ENCODE measurements at regions not wholly inside any gene's neighbourhood (a gene's known extent, or its start where the extent isn't known, plus 50 kb on each side); places are given as distances from the start of the nearest gene placed in this dataset.

- H3K9ac ChIP-seq (ENCODE audit: low read length), result no peak overlapping the region
Observed at GRCh38 chr11:101188173-101188572, 58.6 kb upstream of the PGR start.

GRCh38 chr11:101187748-101188147 lies 58.1 kb upstream of the PGR start:
- TF ChIP-seq CTCF (IDR thresholded peaks at IDR 0.05; ENCODE audit: low read length) (no peak), EZH2 (IDR thresholded peaks at IDR 0.05; ENCODE audit: borderline replicate concordance, low read length) (no peak)
- Histone ChIP-seq H3K27ac (ENCODE audit: low read depth, low read length, poor library complexity, severe bottlenecking) (no peak overlapping the region), H3K9me3 (ENCODE audit: low read length) (no peaks in the 10 kb centered on the region)

More at GRCh38 chr11:101188173-101188572, 58.6 kb upstream of the PGR start:
- no peaks in the 10 kb centered on the region for H3K9me2 ChIP-seq (ENCODE audit: low read depth, low read length)
- no peaks in the 10 kb centered on the region for H3K27me3 ChIP-seq (ENCODE audit: insufficient read depth, low read length)
- H3K9me3 ChIP-seq (ENCODE audit: low read length), result no peaks in the 10 kb centered on the region
- no peaks in the 10 kb centered on the region for H3K36me3 ChIP-seq (ENCODE audit: insufficient read depth, low read length)
- no peak overlapping the region for H3K4me2 ChIP-seq (ENCODE audit: low read length)
- no peak overlapping the region for H3K27ac ChIP-seq (ENCODE audit: low read depth, low read length, poor library complexity, severe bottlenecking)
- H3F3A ChIP-seq (ENCODE audit: insufficient read depth, low read length), result no peaks in the 10 kb centered on the region
- H3K4me3 ChIP-seq (ENCODE audit: low read depth, low read length, poor library complexity, severe bottlenecking), result no peak overlapping the region
- no peaks in the 10 kb centered on the region for H3K4me1 ChIP-seq (ENCODE audit: insufficient read depth, low read length, severe bottlenecking)
- no peak for TF ChIP-seq EZH2 (IDR thresholded peaks at IDR 0.05; ENCODE audit: borderline replicate concordance, low read length)
- no peak for TF ChIP-seq CTCF (IDR thresholded peaks at IDR 0.05; ENCODE audit: low read length)
- no peaks in the 10 kb centered on the region for H4K20me1 ChIP-seq (ENCODE audit: insufficient read depth, low read length)
- H2AFZ ChIP-seq (ENCODE audit: low read length), result no peak overlapping the region
- H3K79me2 ChIP-seq (ENCODE audit: insufficient read depth, low read length), result no peaks in the 10 kb centered on the region

GRCh38 chr11:101185985-101186384 lies 56.4 kb upstream of the PGR start:
- no peak for TF ChIP-seq CTCF (IDR thresholded peaks at IDR 0.05; ENCODE audit: low read length)
- TF ChIP-seq EZH2 (IDR thresholded peaks at IDR 0.05; ENCODE audit: borderline replicate concordance, low read length), result no peak
- Histone ChIP-seq H3K4me1 (ENCODE audit: insufficient read depth, low read length, severe bottlenecking) (no peaks in the 10 kb centered on the region), H3F3A (ENCODE audit: insufficient read depth, low read length) (no peaks in the 10 kb centered on the region), H3K9me3 (ENCODE audit: low read length) (no peaks in the 10 kb centered on the region), H3K4me3 (ENCODE audit: low read depth, low read length, poor library complexity, severe bottlenecking) (no peak overlapping the region), H3K9ac (ENCODE audit: low read length) (no peak overlapping the region), H4K20me1 (ENCODE audit: insufficient read depth, low read length) (no peaks in the 10 kb centered on the region), H3K36me3 (ENCODE audit: insufficient read depth, low read length) (no peaks in the 10 kb centered on the region), H3K79me2 (ENCODE audit: insufficient read depth, low read length) (no peaks in the 10 kb centered on the region), H3K9me2 (ENCODE audit: low read depth, low read length) (no peaks in the 10 kb centered on the region), H3K27ac (ENCODE audit: low read depth, low read length, poor library complexity, severe bottlenecking) (no peak overlapping the region), H3K27me3 (ENCODE audit: insufficient read depth, low read length) (no peaks in the 10 kb centered on the region), H2AFZ (ENCODE audit: low read length) (no peak overlapping the region), H3K4me2 (ENCODE audit: low read length) (no peak overlapping the region)

More at GRCh38 chr11:101187748-101188147, 58.1 kb upstream of the PGR start:
- H3K27me3 ChIP-seq (ENCODE audit: insufficient read depth, low read length), result no peaks in the 10 kb centered on the region
- H3K79me2 ChIP-seq (ENCODE audit: insufficient read depth, low read length), result no peaks in the 10 kb centered on the region
- no peaks in the 10 kb centered on the region for H3F3A ChIP-seq (ENCODE audit: insufficient read depth, low read length)
- no peaks in the 10 kb centered on the region for H3K4me1 ChIP-seq (ENCODE audit: insufficient read depth, low read length, severe bottlenecking)
- H3K36me3 ChIP-seq (ENCODE audit: insufficient read depth, low read length), result no peaks in the 10 kb centered on the region
- H2AFZ ChIP-seq (ENCODE audit: low read length), result no peak overlapping the region
- no peak overlapping the region for H3K4me2 ChIP-seq (ENCODE audit: low read length)
- no peak overlapping the region for H3K9ac ChIP-seq (ENCODE audit: low read length)
- H3K4me3 ChIP-seq (ENCODE audit: low read depth, low read length, poor library complexity, severe bottlenecking), result no peak overlapping the region
- no peaks in the 10 kb centered on the region for H3K9me2 ChIP-seq (ENCODE audit: low read depth, low read length)
- H4K20me1 ChIP-seq (ENCODE audit: insufficient read depth, low read length), result no peaks in the 10 kb centered on the region
